Erythroblast (primary cell): ENCODE measurements at regions not wholly inside any gene's neighbourhood (a gene's known extent, or its start where the extent isn't known, plus 50 kb on each side); places are given as distances from the start of the nearest gene placed in this dataset.

Experiments
- DNase-seq, 2 experiments: peaks; one replicate each; lab custom pipeline; 2025; lab: John Stamatoyannopoulos, UW
- GATA1 ChIP-seq: IDR thresholded peaks from 2 replicates; pipeline ENCODE4 v1.6.1; 2011; ENCODE audit warnings: low read depth, mild to moderate bottlenecking, control low read depth, low read length, moderate library complexity
- POLR2A ChIP-seq: IDR thresholded peaks from 2 replicates; pipeline ENCODE4 v1.6.1; 2011; ENCODE audit warnings: mild to moderate bottlenecking, low read length

DNA sequence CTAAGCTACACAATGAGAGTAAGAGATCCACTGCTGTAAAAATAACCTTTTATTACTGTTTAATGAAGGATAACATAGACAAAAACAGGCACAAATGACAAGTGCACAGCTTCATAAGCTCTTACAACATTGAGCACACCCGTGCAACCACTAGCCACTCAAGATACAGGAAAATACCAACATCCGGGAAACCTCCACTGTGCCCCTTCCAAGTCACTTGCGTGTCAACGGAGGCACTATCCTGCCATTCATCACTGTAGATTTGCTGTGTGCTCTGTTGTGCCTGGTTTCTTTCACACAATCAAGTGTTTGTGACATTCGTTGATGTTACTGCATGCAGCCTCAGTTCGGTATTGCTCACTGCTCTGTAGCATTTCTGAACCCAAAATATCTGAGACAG lies 292.9 kb upstream of the MYT1L start:
- TF ChIP-seq POLR2A (no peak), GATA1 (no peak)
- no peak for DNase-seq

DNA sequence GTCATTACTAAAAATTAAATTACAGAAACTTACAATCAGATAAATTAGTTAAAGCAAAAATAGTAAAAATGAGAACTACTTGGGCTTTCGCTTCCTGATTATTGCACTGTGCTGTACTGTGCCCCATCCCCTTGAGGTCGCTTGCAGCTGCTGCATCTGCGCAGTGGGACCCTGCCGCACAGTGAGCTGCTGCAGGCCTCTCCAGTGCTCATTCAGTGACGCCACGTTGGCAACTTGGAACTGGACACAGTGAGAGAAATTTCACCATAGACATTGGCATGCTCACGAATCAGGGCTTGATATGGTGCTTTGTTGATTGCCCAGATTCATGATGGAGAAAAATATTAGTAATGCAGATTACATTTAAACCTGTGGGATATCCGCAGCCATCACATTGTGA lies 290.8 kb upstream of the MYT1L start:
- no peak for DNase-seq
- TF ChIP-seq POLR2A: no peak
- no peak for TF ChIP-seq GATA1

DNA sequence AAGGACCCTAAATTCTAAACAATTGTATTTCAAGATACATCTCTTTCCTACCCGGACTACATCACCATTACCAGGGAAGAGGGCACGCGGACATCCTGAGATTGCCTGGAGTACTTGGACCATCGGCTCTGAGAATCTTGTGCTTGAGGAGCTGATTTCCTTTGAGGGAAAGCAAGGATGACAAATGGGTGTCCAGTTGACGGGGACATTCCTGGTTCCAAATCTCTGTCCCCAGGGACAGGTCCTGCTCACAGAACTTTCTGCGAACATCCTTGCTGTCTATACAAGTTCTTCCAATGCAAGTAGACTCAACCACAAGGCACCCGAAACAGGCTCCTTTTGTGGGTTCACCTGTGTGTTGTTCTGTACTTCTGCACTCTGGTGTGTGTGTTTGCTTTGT lies 289.5 kb upstream of the MYT1L start:
- no peak for TF ChIP-seq POLR2A
- TF ChIP-seq GATA1: no peak
- DNase-seq: no peak

DNA sequence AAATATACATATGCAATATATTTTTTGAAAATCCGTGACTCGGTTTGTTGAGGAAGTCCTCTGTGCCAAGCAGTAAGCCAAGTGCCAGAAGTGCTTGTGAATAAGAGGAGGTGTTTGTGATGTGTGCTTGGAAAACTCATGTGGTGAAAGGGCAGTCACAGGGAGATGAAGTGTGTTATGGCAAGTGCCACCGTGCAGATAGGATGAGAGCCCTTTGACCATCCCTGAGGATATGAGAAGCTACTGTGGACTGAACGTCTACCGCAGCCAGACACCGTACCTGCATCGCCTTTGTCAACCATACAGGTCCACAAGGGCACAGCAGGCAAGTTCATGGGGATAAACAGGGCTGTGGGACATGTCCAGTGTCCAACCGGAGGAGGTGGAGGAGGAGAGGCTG lies 288.9 kb upstream of the MYT1L start:
- no peak for DNase-seq
- no peak for TF ChIP-seq POLR2A
- no peak for TF ChIP-seq GATA1

DNA sequence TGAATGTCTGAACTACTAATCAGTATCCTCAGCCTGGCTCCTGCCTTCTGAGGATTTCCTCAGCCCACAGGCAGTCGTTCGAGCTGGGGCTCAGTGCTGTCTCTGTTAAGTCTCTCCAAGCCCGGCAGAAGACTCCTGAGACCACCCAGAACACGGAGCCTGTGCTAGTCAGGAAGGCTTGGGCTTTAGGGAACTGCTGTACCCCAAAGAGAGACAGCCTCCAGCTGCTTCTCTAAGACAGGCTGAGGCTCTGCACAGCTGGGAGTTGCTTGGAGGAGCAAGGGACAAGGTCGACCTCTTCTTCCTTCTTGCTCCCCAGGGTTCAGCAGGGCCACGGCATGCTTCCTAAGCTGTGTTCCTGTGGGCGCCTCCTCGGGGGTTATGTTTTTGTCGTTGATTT lies 283.4 kb upstream of the MYT1L start:
- TF ChIP-seq GATA1 (no peak), POLR2A (no peak)
- no peak for DNase-seq

DNA sequence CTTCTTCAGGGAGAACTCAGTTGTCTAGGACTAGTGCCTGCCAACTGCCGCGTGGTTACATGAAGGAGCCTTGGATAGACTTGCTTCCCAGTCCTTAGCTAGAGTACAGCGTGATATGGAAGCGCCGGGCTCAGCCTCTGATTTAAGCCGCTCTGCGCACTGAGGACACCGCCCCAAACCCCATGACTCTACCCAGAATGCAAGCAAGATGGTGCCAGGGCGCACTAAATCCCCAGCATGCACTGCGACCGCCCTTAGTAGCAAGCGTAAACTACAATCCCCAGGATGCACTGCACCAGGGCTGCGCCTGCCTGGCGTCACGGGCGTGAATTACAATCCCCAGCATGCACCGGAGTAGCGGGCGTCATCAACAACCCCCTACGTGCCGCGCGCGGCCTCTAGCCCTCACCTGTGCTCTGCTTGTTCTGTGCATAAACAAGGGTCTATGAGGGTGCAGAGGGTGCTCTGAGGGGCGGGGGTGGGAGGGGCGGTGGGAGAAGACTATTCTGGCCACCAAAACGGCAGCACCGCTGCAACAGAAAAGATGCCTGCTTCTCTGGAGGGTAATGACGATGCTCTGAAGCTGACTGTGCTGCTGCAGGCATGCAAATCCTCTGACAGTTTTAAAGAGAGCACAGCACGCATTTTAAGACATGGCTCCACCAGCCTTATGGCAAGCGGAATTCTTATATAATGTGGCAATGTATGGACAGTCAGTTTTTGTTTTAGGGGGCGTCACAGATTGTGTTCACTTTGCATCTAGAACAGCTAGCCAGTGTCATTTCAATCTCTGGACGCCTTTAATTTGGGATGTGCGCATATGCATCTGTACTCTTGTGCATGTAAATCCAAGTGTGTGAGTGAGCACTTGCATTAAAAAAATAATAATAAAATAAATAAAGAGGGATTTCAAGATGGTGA lies 282.5 kb upstream of the MYT1L start:
- no peak for TF ChIP-seq GATA1
- TF ChIP-seq POLR2A: no peak
- DNase-seq: peak; percentile 75

DNA sequence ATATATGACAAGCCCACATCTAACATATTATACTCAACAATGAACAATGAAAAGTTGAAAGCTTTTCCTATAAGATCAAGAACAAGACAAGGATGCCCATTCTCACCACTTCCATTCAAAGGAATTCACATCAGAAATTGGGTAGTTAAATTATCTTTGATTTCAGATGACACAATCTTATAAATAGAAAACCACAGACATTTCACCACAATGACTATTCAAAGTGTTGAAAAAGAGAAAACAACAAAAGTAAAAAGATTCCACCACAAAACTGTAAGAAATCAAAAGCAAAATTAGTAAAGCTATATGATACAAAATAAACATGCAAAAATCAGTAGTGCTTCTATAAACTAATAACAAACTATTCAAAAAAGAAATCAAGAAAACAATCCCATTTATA lies 279.7 kb upstream of the MYT1L start:
- DNase-seq: no peak
- TF ChIP-seq POLR2A: no peak
- no peak for TF ChIP-seq GATA1

DNA sequence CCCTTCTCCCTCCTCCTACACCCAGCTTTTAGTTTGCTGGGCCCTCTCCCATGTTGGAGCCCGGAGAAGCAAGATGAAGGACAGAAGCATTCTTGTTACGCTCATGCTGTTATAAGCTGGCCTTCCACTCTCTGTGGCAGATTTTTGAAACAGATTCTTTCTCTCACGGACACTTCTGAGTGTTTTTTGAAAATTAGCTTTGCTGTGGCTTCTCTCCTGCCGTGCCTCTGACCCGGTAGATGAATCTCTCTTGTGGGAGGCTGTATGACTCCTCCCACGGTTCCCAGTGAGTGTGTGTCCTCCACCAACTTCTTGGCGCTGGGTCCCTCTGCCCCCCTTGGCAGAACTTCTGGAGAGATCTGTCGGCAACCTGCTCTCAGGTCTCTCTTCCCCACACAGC lies 269.3 kb upstream of the MYT1L start:
- TF ChIP-seq GATA1 (no peak), POLR2A (no peak)
- DNase-seq: no peak

DNA sequence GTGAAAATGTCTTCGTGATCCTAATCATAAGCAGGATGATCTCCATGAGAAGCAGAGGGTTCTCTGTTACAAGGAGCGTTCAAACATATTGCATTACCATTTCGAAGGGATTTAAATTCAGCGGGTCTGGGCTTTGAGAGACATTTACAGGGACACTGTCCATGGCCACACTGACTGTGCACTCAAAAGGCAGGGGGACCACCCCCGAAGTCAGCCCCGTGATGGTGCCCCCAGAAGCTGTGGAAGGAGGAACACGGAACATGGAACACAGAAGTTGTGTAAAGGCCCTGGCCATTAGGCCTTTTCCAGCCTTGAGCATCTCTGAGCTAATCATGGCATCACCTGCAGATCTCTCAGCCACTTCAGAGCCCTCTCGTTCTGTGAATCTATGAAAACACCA lies 268.4 kb upstream of the MYT1L start:
- no peak for DNase-seq
- TF ChIP-seq GATA1 (no peak), POLR2A (no peak)

DNA sequence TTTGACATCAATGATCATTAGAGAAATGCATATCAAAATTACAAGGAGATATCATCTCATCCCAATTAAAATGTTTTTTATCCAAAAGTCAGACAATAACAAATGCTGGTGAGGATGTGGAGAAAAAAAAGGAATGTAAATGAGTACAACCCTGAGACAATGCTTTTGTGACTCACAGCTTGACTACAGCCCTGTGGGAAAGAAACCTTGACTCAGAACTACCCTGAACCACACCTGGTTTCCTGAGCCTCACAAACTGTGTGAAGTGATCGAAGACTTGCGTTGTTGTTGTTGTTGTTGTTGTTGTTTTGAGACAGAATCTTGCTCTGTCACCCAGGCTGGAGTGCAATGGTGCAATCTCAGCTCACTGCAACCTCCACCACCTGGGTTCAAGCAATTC lies 266.6 kb upstream of the MYT1L start:
- DNase-seq: no peak
- no peak for TF ChIP-seq POLR2A
- TF ChIP-seq GATA1: no peak

DNA sequence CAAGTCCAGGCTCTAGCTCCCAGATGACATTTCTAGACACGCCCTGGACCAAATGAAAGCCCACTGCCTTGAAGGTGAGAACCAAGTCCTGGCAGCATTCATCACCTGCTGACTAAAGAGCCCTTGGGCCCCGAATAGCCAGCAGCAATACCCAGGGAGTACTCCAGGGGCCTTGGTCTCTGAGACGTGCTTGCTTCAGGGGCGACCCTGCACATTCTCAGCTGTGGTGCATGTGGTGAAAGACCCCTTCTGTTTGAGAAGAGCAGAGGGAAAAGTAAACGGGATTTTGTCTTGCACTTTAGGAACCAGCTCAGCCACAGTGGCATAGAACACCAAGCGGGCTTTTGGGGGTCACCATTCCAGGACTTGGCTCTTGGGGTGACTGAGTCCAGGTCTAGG lies 260.5 kb upstream of the MYT1L start:
- no peak for TF ChIP-seq POLR2A
- DNase-seq: no peak

DNA sequence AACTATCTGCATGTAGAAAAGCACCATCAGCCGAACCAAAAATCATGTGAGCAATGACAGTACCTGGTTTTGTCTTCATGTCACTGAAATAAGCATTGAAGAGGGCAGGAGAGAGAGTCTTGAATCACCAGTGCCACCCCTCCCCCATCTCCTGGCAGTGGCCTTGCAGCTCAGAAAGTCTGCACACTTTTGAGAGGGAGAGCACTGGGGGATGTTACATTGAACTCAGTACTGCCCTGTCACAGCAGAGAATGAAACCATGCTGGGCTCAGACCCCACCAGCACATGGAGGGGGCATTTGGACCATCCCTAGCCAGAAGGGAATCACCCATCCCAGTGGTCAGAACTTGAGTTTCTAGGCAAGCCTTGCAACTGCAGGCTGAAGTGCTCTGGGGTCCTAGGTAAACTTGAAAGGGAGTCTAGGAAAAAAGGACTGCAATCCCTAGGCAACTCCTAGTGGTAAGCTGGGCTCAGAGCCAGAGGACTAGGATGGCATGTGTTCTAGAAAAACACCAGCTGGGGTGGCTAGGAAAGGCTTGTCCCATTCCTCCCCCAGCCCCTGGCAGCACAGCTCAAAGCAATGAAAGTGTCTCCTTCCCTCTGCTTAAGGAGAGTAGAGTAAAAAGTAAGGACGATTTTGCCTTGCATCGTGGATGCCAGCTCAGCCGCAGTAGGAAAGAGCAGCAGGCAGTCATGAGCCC lies 259.9 kb upstream of the MYT1L start:
- DNase-seq: no peak
- no peak for TF ChIP-seq POLR2A
- TF ChIP-seq GATA1: no peak

DNA sequence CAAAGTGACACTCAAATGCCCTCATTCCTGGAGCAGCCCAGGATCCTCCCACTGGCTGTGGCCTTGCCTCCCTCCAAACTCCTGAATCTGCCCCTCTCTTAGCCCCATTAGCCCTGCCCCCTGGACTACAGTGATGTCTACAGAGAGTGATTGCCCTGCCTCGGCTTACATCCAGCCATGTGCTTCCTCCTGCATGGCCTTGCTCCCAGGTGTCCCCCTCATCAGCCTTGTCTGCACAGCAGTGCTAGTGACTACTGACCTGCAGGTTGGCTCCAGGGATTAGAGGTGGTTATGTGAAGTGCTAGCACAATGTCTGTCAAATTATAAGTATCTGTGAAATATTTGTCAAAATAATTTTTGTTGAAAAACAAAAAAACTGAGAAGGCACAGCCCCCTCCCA lies 259.1 kb upstream of the MYT1L start:
- TF ChIP-seq POLR2A: no peak
- no peak for TF ChIP-seq GATA1
- no peak for DNase-seq

DNA sequence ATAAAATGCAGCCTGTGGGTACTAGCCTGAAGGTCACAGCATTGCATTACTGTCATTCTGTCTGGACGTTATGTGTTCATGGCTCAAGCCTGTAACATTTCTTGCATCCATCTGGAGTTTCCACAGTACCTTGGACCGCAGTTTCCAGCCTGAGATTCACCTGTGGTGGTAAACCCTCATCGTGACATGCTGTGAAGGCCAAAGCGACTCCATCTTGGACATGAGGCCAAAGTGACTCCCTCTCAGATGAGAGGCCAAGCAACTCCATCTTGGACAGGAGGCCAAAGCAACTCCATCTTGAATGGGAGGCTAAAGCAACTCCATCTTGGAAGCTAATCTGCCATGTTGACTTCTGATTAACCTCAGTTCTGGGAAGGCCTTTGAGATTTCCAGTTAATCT lies 257.7 kb upstream of the MYT1L start:
- DNase-seq: no peak
- TF ChIP-seq GATA1 (no peak), POLR2A (no peak)
